Testis (tissue), 2 donors: ENCODE measurements at regions not wholly inside any gene's neighbourhood (a gene's known extent, or its start where the extent isn't known, plus 50 kb on each side); places are given as distances from the start of the nearest gene placed in this dataset.

Experiments
- POLR2A ChIP-seq: fragments of 450-650 bp; IDR thresholded peaks from one replicate; pipeline ENCODE4 v1.6.1; 2017; ENCODE audit warnings: antibody characterized with exemption, mild to moderate bottlenecking, moderate library complexity
- TF ChIP-seq, protein P1 (sequence below), 3 experiments: fragments of 450-650 bp in 2 of 3; fragments of 200-600 bp in 1 of 3; sonication (generic) in 1 of 3; IDR thresholded peaks; one replicate each; pipeline ENCODE4 v1.5.1; 2016 to 2019; ENCODE audit warnings: antibody characterized with exemption in 3 of 3, mild to moderate bottlenecking in 2 of 3, moderate library complexity in 1 of 3

DNA sequence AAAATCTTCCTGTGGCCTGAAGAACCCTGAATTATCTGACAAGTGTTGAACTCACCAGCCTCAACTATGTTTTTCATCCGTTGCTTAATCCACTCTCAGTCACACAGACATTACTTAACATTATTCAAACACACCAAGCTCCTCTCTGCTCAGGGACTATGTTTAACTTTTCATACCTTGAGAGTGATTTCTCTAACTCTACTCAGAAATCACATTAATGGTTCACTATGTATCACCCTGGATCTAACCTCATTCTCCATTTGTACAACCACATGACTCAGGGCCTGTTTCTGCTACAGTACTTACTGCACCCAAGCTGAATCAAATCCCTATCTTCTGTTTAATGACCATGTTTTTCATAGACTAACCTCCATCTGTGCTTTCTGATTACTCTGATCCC is 553.7 kb upstream of the PRR20A start:
- TF ChIP-seq, protein P1, sequence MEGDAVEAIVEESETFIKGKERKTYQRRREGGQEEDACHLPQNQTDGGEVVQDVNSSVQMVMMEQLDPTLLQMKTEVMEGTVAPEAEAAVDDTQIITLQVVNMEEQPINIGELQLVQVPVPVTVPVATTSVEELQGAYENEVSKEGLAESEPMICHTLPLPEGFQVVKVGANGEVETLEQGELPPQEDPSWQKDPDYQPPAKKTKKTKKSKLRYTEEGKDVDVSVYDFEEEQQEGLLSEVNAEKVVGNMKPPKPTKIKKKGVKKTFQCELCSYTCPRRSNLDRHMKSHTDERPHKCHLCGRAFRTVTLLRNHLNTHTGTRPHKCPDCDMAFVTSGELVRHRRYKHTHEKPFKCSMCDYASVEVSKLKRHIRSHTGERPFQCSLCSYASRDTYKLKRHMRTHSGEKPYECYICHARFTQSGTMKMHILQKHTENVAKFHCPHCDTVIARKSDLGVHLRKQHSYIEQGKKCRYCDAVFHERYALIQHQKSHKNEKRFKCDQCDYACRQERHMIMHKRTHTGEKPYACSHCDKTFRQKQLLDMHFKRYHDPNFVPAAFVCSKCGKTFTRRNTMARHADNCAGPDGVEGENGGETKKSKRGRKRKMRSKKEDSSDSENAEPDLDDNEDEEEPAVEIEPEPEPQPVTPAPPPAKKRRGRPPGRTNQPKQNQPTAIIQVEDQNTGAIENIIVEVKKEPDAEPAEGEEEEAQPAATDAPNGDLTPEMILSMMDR (IDR thresholded peaks at IDR 0.05), result no peak
- TF ChIP-seq POLR2A, result no peak
